ENCODE measurements at regions not wholly inside any gene's neighbourhood (a gene's known extent, or its start where the extent isn't known, plus 50 kb on each side); places are given as distances from the start of the nearest gene placed in this dataset.

DNA sequence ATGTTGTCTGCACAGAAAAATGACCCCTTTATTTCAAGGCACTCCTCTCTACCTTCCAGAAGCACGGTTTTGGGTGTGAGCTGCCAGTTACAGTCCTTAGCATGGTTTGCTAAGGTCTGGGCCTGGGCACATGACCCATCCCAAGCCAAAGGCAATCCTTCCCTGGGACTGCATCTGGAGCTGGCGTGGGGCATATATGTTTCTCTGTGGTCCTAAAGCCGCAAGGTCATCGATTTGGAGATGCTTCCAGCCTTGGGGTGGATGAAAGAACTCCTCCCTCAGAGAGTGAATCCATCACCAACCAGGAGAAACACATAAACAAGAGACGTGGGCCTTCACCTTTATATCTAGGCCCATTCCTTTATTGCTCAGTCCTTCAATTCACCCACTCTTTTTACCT lies 50.1 kb upstream of the IGFBP3 start (continued):
- TF ChIP-seq, protein P1, sequence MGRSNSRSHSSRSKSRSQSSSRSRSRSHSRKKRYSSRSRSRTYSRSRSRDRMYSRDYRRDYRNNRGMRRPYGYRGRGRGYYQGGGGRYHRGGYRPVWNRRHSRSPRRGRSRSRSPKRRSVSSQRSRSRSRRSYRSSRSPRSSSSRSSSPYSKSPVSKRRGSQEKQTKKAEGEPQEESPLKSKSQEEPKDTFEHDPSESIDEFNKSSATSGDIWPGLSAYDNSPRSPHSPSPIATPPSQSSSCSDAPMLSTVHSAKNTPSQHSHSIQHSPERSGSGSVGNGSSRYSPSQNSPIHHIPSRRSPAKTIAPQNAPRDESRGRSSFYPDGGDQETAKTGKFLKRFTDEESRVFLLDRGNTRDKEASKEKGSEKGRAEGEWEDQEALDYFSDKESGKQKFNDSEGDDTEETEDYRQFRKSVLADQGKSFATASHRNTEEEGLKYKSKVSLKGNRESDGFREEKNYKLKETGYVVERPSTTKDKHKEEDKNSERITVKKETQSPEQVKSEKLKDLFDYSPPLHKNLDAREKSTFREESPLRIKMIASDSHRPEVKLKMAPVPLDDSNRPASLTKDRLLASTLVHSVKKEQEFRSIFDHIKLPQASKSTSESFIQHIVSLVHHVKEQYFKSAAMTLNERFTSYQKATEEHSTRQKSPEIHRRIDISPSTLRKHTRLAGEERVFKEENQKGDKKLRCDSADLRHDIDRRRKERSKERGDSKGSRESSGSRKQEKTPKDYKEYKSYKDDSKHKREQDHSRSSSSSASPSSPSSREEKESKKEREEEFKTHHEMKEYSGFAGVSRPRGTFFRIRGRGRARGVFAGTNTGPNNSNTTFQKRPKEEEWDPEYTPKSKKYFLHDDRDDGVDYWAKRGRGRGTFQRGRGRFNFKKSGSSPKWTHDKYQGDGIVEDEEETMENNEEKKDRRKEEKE (IDR thresholded peaks at IDR 0.05) = no peak
